HS-5 (cell line): ENCODE measurements at regions not wholly inside any gene's neighbourhood (a gene's known extent, or its start where the extent isn't known, plus 50 kb on each side); places are given as distances from the start of the nearest gene placed in this dataset.

Experiments
- DNase-seq: peaks from one replicate; pipeline ENCODE4 v3.0.0-alpha.2; 2012; ENCODE audit warnings: low read depth

- no peak for DNase-seq
Measured at GRCh38 chr15:81774309-81774708, 271.5 kb downstream of the MEX3B start.

- no peak for DNase-seq
Measured at GRCh38 chr15:81768773-81769172, 277.0 kb downstream of the MEX3B start.

- DNase-seq, result no peak
Measured at GRCh38 chr15:81766829-81767475, 278.9 kb downstream of the MEX3B start.

DNA sequence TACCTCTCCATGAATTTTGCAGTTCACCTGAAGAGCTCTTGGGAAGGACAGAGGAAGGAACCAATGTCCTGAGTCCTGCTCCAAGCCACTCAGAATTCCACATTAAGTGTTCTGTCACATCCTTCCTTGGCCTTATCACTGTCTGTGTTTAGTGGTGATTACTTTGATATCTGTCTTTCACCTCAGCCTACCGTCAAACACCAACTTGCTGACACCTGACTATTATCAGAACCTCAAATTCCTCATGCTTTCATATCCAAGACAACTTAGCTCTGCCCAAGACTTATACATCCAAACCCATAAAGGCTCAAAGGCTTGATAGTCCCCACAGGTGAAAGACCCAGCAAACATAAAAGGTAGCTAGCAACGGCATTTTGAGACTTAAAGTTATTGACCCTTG is 280.0 kb downstream of the MEX3B start:
- no peak for DNase-seq

- no peak for DNase-seq
Measured at GRCh38 chr15:81763304-81763703, 282.5 kb downstream of the MEX3B start.

DNA sequence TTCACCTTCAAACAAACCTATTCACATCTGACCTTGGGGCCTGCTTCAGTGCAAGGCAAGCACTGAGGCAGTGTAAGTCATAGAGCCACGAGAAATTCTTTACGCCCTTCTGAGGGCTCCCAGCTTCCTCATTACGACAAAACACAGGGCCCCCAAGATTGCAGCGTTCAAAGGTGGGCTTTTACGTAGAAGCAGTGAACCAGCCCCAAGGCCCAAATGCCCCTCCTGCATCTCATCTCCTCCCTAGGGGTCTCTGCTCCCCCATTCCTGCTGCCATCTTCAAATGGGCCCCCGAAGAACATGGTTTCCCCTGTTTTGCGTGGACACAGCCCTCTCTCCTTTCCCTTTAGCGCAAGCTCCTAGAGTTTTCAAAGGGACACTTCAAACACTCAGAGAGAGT is 285.1 kb downstream of the MEX3B start:
- DNase-seq, result no peak

DNA sequence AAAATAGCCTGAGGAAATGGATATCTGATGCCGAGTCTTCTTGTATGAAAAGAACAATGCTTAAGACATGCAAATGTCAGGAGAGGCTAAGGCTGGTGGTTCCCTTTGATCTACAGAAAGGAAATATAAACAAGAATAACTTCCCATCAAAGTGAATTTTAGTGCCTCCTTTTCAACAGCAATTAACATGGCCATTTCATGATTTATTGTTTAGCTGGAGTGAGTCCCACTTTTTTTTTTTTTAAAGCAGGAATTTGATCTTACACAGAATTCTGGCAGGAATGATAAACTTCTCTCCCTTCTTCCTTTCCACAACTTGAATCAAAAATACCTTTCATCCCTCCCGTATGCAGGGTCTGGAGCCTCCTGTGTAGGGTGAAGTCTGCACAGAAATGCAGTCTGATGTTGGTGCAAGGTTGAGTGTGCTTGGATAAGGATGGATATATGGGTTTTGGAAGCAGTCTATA is 287.0 kb downstream of the MEX3B start:
- no peak for DNase-seq

DNA sequence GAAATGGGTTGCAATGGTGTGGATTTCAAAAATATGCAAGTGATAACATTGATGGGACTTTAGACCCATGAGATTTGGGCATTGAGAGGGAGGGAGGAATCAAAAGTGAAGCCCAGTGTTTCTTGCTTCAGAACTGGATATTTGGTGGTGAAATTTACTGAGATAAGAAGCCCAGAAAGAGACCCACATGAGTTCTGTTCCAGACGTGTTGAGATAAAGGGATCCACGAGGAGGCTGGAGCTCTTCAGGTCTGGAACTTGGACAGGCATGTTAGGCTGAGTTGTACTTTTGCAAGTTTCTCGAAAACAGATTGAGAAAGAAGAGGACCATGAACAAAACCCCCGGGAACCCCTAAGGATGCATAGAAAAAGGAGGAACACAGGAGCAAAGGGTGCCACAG is 290.2 kb downstream of the MEX3B start:
- DNase-seq, result no peak

GRCh38 chr15:81754078-81754477 is 291.7 kb downstream of the MEX3B start:
- DNase-seq, result no peak

DNA sequence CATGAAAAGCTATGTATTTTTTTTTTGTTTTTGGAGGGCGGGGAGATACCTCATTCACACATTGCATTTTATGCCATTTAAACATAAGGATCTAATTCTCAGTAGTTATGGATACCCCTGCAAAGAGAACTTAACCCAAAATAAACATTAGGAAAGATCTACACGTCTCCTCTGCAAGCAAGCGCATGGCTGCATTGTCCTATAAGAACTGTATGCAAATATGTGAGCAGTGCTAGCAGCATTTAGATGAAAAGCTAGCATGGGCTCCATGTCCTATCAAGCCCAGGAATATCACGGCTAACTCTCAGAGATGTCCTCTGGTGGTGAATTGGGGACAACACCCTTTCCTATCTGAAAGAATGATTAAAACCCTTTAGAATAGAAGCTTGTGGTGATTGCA is 292.8 kb downstream of the MEX3B start:
- no peak for DNase-seq

DNA sequence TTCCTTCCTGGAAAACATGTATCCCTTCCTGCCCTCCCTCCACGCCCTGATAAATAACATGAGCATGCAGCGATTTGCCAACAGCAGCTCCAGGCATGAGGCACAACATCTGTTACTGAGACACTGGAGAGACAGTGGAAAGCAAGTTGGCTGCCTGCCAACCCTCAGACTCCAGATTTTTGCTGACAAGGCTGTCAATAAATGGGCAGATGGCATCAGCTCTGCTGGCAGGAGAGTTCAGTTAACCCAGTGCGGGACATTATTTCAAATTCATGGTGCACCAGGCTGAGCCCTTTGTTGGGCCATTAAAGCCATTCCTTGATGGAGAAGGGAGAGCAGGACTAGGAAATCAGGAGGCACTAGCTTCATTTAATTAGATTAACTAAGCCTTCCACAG is 293.3 kb downstream of the MEX3B start:
- peak; percentile 45 for DNase-seq

DNA sequence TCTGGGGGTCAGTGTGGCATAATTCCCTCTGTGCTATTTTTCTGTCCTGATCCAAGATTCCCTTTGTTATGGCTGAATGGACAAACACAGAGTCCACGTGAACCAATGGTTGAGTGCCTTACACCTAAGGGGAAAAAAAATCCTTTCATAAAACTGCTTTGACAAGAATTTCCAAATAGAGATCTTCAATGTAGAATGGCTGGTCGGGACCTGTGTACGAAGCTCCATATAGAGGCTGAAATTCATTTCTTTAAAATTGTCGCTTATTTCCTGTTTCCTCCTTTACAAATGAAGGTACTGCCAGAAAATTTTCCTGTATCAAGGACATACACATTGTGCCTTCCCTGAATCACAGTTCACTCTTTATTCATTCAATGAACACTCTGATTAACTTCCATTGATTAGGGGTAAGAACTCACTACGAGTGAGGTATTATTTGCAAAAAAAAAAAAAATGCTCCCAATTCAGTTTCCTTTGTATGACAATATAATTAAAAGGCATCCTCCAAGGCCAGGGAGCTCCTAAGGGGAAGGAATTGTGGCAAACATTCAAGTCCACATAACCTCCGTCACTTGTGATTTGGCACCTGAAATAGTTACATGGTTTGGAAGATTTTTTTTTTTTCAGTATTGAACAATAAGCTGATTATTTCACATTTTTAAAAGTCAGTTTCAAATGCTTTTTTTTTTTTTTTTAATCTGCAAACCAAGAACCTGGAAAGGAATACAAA is 293.8 kb downstream of the MEX3B start:
- no peak for DNase-seq

DNA sequence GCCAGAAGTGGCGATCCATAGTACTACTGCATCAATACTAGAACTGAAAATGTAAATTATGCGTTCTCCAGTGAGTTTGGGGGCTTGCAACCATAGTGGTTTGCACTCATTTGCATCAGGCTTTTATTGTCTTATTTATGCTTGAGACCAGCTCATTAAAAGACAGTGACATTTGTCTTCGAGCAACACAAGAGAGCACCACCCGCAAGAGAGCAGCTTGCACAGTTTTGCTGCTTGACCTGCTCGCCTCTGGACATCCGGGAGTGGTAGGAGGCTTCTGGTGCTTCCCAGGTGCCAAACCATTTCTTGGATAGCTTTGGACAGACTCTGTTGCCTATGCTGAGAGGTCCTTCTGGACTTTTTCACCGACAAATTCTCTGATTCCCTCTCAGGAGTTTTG is 294.6 kb downstream of the MEX3B start:
- DNase-seq, result no peak

DNA sequence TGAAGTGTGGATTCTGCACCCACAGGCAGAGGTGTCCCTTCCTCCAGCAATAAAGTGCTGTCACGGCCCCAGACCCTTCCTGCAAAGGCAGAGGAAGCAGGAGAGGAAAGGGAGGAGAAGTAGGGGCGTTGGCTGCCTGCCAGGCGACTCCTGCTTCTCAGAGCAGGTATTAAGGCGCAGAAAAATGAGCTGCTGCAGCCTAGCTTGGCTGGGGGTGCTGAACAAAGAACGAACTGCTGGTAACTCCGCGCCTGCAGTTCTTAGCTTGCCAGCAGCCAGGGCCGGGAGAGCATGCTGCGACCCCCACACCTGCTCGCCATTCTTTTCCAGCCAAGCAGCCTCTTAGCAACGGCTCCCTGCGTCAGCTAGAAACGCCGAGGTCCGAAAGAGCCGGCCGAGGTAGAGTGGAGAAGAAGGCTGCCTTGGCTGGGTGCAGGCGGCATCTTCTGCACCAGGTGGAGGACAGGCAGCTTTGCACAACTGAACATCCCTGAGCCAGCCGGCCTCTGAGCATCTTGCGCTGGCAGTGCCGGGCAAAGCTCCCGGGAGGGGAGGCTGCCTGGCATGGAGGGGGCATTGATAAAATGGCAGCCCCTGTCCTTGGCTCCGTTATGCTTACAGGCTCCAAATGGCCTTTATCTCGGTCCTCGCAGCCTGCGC is 296.0 kb downstream of the MEX3B start:
- DNase-seq, result no peak

DNA sequence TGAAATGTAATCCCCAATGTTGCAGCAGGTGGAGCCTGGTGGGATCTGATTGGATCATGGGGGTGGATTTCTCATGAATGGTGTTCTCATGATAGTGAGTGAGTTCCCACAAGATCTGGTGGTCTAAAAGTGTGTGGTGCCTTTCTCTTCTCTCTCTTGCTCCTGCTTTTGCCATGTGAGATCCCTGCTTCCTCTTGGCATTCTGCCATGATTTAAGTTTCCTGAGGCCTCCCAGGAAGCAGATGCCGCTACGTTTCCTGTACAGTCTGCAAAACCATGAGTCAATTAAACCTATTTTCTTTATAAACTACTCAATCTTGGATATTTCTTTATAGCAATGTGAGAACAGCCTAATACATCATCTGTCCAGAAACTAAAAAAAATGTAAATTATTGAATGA is 298.3 kb downstream of the MEX3B start:
- no peak for DNase-seq

GRCh38 chr15:81747026-81747425 is 298.8 kb downstream of the MEX3B start:
- DNase-seq, result no peak

GRCh38 chr15:81744364-81744763 is 301.5 kb downstream of the MEX3B start:
- no peak for DNase-seq

DNA sequence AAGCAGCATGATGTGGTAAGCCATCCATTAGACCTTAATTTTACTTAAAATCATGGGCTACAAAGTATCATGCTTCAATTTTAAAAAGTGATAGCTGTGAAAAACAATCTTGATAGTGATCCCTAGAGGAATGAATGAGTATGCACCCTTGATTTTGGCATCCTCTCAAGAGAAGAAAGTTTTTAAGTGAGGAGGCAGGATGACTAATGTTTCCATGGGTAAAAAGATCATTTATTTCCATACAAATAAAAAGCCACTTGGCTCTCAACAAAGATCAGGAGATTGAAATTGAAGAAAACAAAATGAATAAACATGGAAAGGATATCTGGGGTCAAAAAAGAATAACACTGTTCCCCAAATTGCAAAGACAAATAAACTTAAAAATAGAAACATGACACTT is 305.4 kb downstream of the MEX3B start:
- peak; percentile 1 for DNase-seq

GRCh38 chr15:81729340-81729739 is 316.5 kb downstream of the MEX3B start:
- DNase-seq, result no peak

DNA sequence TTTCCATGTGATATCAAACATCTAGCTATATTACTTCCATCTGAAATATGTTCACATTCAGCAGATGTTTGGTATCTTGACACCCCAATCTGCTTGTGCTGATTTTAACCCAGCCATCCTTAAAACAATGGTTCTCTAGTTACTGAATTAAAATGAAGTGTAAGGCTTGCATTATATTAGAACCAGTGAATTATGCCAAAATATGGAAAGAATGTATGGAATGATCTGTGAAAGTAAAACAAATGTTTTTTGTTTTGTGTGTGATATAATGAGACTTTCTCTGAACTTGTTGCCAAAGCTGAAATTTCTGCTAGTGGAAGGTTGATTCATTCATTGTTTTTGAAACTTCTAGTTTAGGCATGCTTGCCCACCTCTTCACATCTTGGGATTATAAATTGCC is 317.1 kb downstream of the MEX3B start:
- DNase-seq, result no peak

DNA sequence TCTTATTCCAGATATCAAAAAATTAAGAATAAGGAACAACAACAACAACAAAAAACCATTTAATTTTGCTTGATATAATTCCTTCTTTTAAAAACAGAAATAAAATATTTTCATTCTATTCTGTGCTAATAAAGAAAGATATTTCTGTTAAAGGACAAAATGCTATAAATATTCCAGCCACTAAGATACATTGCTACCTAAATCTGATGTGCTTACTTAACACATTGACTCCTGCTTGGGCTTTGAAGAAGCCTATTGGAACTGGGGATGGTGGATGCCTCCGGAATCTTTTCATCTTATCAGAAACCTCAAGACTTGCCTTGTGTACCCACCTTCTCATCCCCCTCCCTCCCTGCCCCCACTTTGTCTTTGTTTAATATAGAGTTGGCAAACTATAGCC is 320.2 kb downstream of the MEX3B start:
- no peak for DNase-seq

GRCh38 chr15:81724536-81724935 is 321.3 kb downstream of the MEX3B start:
- DNase-seq, result no peak

- no peak for DNase-seq
Measured at GRCh38 chr15:81723701-81724100, 322.1 kb downstream of the MEX3B start.
